Activated CD4-positive, alpha-beta T cell treated with anti-CD3 and anti-CD28 coated beads, Interleukin-2, amount 50 U/mL, for 16 hours (primary cell): ENCODE measurements at regions not wholly inside any gene's neighbourhood (a gene's known extent, or its start where the extent isn't known, plus 50 kb on each side); places are given as distances from the start of the nearest gene placed in this dataset.

Source experiments
- DNase-seq: peaks from one replicate; pipeline ENCODE4 v3.0.0-alpha.2; 2020

- no peak for DNase-seq
Measured at GRCh38 chr2:18639756-18640453, 50.5 kb upstream of the NT5C1B start.
